ENCODE measurements at regions not wholly inside any gene's neighbourhood (a gene's known extent, or its start where the extent isn't known, plus 50 kb on each side); places are given as distances from the start of the nearest gene placed in this dataset.

- Histone ChIP-seq H3K4me3 (ENCODE audit: low read length in 3 of 3) (no peak overlapping the region), H3K36me3 (ENCODE audit: control insufficient read depth in 3 of 3, insufficient read depth in 3 of 3, low read length in 3 of 3) (no peaks in the 10 kb centered on the region), H3K27me3 (ENCODE audit: control insufficient read depth in 3 of 3, insufficient read depth in 3 of 3, low read length in 3 of 3) (no peaks in the 10 kb centered on the region), H3K9me3 (ENCODE audit: control insufficient read depth in 3 of 3, low read length in 3 of 3) (no peaks in the 10 kb centered on the region), H3K9ac (ENCODE audit: low read depth in 1 of 3, low read length in 3 of 3) (no peak overlapping the region), H3K27ac (ENCODE audit: low read depth, low read length) (no peak overlapping the region), H3K4me1 (ENCODE audit: control insufficient read depth in 3 of 3, insufficient read depth in 3 of 3, low read length in 3 of 3) (no peaks in the 10 kb centered on the region)
Observed at GRCh38 chr2:204333861-204334260, 211.4 kb upstream of the PARD3B start.

GRCh38 chr2:204335451-204336058 lies 209.7 kb upstream of the PARD3B start:
- H3K4me3 ChIP-seq (ENCODE audit: low read length in 3 of 3) = no peak overlapping the region
- H3K27me3 ChIP-seq (ENCODE audit: control insufficient read depth in 3 of 3, insufficient read depth in 3 of 3, low read length in 3 of 3) = no peaks in the 10 kb centered on the region
- H3K9ac ChIP-seq (ENCODE audit: low read depth in 1 of 3, low read length in 3 of 3) = no peak overlapping the region
- H3K27ac ChIP-seq (ENCODE audit: low read depth, low read length) = no peak overlapping the region
- no peaks in the 10 kb centered on the region for H3K4me1 ChIP-seq (ENCODE audit: control insufficient read depth in 3 of 3, insufficient read depth in 3 of 3, low read length in 3 of 3)
- H3K9me3 ChIP-seq (ENCODE audit: control insufficient read depth in 3 of 3, low read length in 3 of 3) = no peaks in the 10 kb centered on the region
- H3K36me3 ChIP-seq (ENCODE audit: control insufficient read depth in 3 of 3, insufficient read depth in 3 of 3, low read length in 3 of 3) = no peaks in the 10 kb centered on the region

- H3K36me3 ChIP-seq (ENCODE audit: control insufficient read depth in 3 of 3, insufficient read depth in 3 of 3, low read length in 3 of 3) = no peaks in the 10 kb centered on the region
- H3K27ac ChIP-seq (ENCODE audit: low read depth, low read length) = no peak overlapping the region
- H3K4me3 ChIP-seq (ENCODE audit: low read length in 3 of 3) = no peak overlapping the region
- no peak overlapping the region for H3K9ac ChIP-seq (ENCODE audit: low read depth in 1 of 3, low read length in 3 of 3)
- H3K9me3 ChIP-seq (ENCODE audit: control insufficient read depth in 3 of 3, low read length in 3 of 3) = no peaks in the 10 kb centered on the region
- no peaks in the 10 kb centered on the region for H3K4me1 ChIP-seq (ENCODE audit: control insufficient read depth in 3 of 3, insufficient read depth in 3 of 3, low read length in 3 of 3)
- no peaks in the 10 kb centered on the region for H3K27me3 ChIP-seq (ENCODE audit: control insufficient read depth in 3 of 3, insufficient read depth in 3 of 3, low read length in 3 of 3)
Observed at GRCh38 chr2:204336153-204336744, 209.0 kb upstream of the PARD3B start.

- Histone ChIP-seq H3K4me3 (ENCODE audit: low read length in 3 of 3) (no peak overlapping the region), H3K9me3 (ENCODE audit: control insufficient read depth in 3 of 3, low read length in 3 of 3) (no peaks in the 10 kb centered on the region), H3K27me3 (ENCODE audit: control insufficient read depth in 3 of 3, insufficient read depth in 3 of 3, low read length in 3 of 3) (no peaks in the 10 kb centered on the region), H3K27ac (ENCODE audit: low read depth, low read length) (no peak overlapping the region), H3K4me1 (ENCODE audit: control insufficient read depth in 3 of 3, insufficient read depth in 3 of 3, low read length in 3 of 3) (no peaks in the 10 kb centered on the region), H3K36me3 (ENCODE audit: control insufficient read depth in 3 of 3, insufficient read depth in 3 of 3, low read length in 3 of 3) (no peaks in the 10 kb centered on the region), H3K9ac (ENCODE audit: low read depth in 1 of 3, low read length in 3 of 3) (no peak overlapping the region)
Observed at GRCh38 chr2:204337638-204338037, 207.6 kb upstream of the PARD3B start.

GRCh38 chr2:204339212-204339715 lies 206.0 kb upstream of the PARD3B start:
- no peak overlapping the region for H3K9ac ChIP-seq (ENCODE audit: low read depth in 1 of 3, low read length in 3 of 3)

GRCh38 chr2:204340511-204340910 lies 204.8 kb upstream of the PARD3B start:
- no peak overlapping the region for H3K4me3 ChIP-seq (ENCODE audit: low read length in 3 of 3)
- no peak overlapping the region for H3K9ac ChIP-seq (ENCODE audit: low read depth in 1 of 3, low read length in 3 of 3)
- H3K9me3 ChIP-seq (ENCODE audit: control insufficient read depth in 3 of 3, low read length in 3 of 3) = no peaks in the 10 kb centered on the region
- H3K27me3 ChIP-seq (ENCODE audit: control insufficient read depth in 3 of 3, insufficient read depth in 3 of 3, low read length in 3 of 3) = no peaks in the 10 kb centered on the region
- no peaks in the 10 kb centered on the region for H3K36me3 ChIP-seq (ENCODE audit: control insufficient read depth in 3 of 3, insufficient read depth in 3 of 3, low read length in 3 of 3)
- H3K27ac ChIP-seq (ENCODE audit: low read depth, low read length) = no peak overlapping the region
- no peaks in the 10 kb centered on the region for H3K4me1 ChIP-seq (ENCODE audit: control insufficient read depth in 3 of 3, insufficient read depth in 3 of 3, low read length in 3 of 3)

More at GRCh38 chr2:204339212-204339715, 206.0 kb upstream of the PARD3B start:
- Histone ChIP-seq H3K36me3 (ENCODE audit: control insufficient read depth in 3 of 3, insufficient read depth in 3 of 3, low read length in 3 of 3) (no peaks in the 10 kb centered on the region), H3K4me3 (ENCODE audit: low read length in 3 of 3) (no peak overlapping the region), H3K27ac (ENCODE audit: low read depth, low read length) (no peak overlapping the region), H3K9me3 (ENCODE audit: control insufficient read depth in 3 of 3, low read length in 3 of 3) (no peaks in the 10 kb centered on the region), H3K27me3 (ENCODE audit: control insufficient read depth in 3 of 3, insufficient read depth in 3 of 3, low read length in 3 of 3) (no peaks in the 10 kb centered on the region), H3K4me1 (ENCODE audit: control insufficient read depth in 3 of 3, insufficient read depth in 3 of 3, low read length in 3 of 3) (no peaks in the 10 kb centered on the region)

- Histone ChIP-seq H3K27me3 (ENCODE audit: control insufficient read depth in 3 of 3, insufficient read depth in 3 of 3, low read length in 3 of 3) (no peaks in the 10 kb centered on the region), H3K9me3 (ENCODE audit: control insufficient read depth in 3 of 3, low read length in 3 of 3) (no peaks in the 10 kb centered on the region), H3K9ac (ENCODE audit: low read depth in 1 of 3, low read length in 3 of 3) (no peak overlapping the region), H3K27ac (ENCODE audit: low read depth, low read length) (no peak overlapping the region), H3K4me1 (ENCODE audit: control insufficient read depth in 3 of 3, insufficient read depth in 3 of 3, low read length in 3 of 3) (no peaks in the 10 kb centered on the region), H3K4me3 (ENCODE audit: low read length in 3 of 3) (no peak overlapping the region), H3K36me3 (ENCODE audit: control insufficient read depth in 3 of 3, insufficient read depth in 3 of 3, low read length in 3 of 3) (no peaks in the 10 kb centered on the region)
Observed at GRCh38 chr2:204341887-204342276, 203.4 kb upstream of the PARD3B start.

GRCh38 chr2:204343685-204344084 lies 201.6 kb upstream of the PARD3B start:
- Histone ChIP-seq H3K36me3 (ENCODE audit: control insufficient read depth in 3 of 3, insufficient read depth in 3 of 3, low read length in 3 of 3) (no peaks in the 10 kb centered on the region), H3K27ac (ENCODE audit: low read depth, low read length) (no peak overlapping the region), H3K9me3 (ENCODE audit: control insufficient read depth in 3 of 3, low read length in 3 of 3) (no peaks in the 10 kb centered on the region), H3K9ac (ENCODE audit: low read depth in 1 of 3, low read length in 3 of 3) (no peak overlapping the region), H3K4me3 (ENCODE audit: low read length in 3 of 3) (no peak overlapping the region), H3K27me3 (ENCODE audit: control insufficient read depth in 3 of 3, insufficient read depth in 3 of 3, low read length in 3 of 3) (no peaks in the 10 kb centered on the region), H3K4me1 (ENCODE audit: control insufficient read depth in 3 of 3, insufficient read depth in 3 of 3, low read length in 3 of 3) (no peaks in the 10 kb centered on the region)

GRCh38 chr2:204344119-204344518 lies 201.2 kb upstream of the PARD3B start:
- no peaks in the 10 kb centered on the region for H3K9me3 ChIP-seq (ENCODE audit: control insufficient read depth in 3 of 3, low read length in 3 of 3)
- no peak overlapping the region for H3K9ac ChIP-seq (ENCODE audit: low read depth in 1 of 3, low read length in 3 of 3)
- no peak overlapping the region for H3K27ac ChIP-seq (ENCODE audit: low read depth, low read length)
- H3K36me3 ChIP-seq (ENCODE audit: control insufficient read depth in 3 of 3, insufficient read depth in 3 of 3, low read length in 3 of 3) = no peaks in the 10 kb centered on the region
- no peaks in the 10 kb centered on the region for H3K27me3 ChIP-seq (ENCODE audit: control insufficient read depth in 3 of 3, insufficient read depth in 3 of 3, low read length in 3 of 3)
- no peak overlapping the region for H3K4me3 ChIP-seq (ENCODE audit: low read length in 3 of 3)
- no peaks in the 10 kb centered on the region for H3K4me1 ChIP-seq (ENCODE audit: control insufficient read depth in 3 of 3, insufficient read depth in 3 of 3, low read length in 3 of 3)

GRCh38 chr2:204346906-204347305 lies 198.4 kb upstream of the PARD3B start:
- Histone ChIP-seq H3K36me3 (ENCODE audit: control insufficient read depth in 3 of 3, insufficient read depth in 3 of 3, low read length in 3 of 3) (no peaks in the 10 kb centered on the region), H3K9me3 (ENCODE audit: control insufficient read depth in 3 of 3, low read length in 3 of 3) (no peaks in the 10 kb centered on the region), H3K27me3 (ENCODE audit: control insufficient read depth in 3 of 3, insufficient read depth in 3 of 3, low read length in 3 of 3) (no peaks in the 10 kb centered on the region), H3K4me3 (ENCODE audit: low read length in 3 of 3) (no peak overlapping the region), H3K9ac (ENCODE audit: low read depth in 1 of 3, low read length in 3 of 3) (no peak overlapping the region), H3K4me1 (ENCODE audit: control insufficient read depth in 3 of 3, insufficient read depth in 3 of 3, low read length in 3 of 3) (no peaks in the 10 kb centered on the region), H3K27ac (ENCODE audit: low read depth, low read length) (no peak overlapping the region)

Measured in skeletal muscle tissue (tissue), 3 donors.